Calu3 (cell line): ENCODE measurements at regions not wholly inside any gene's neighbourhood (a gene's known extent, or its start where the extent isn't known, plus 50 kb on each side); places are given as distances from the start of the nearest gene placed in this dataset.

Source experiments
- BruUV-seq: library from RNA; stranded (reverse); fragments of 400-500 nt; replicated peaks from 2 replicates; lab custom pipeline; 2021; lab: Mats Ljungman, UMichigan
- CTCF ChIA-PET: fragments of 300-600 bp; sonication (Branson Sonifier 250); formaldehyde crosslinking; loops from one replicate; lab custom pipeline; 2022; ENCODE audit warnings: antibody characterized with exemption; lab: Charles Lee
- DNase-seq: peaks from one replicate; pipeline ENCODE4 v3.0.0; 2022
- H3K27ac Mint-ChIP-seq: one replicate; pipeline ENCODE4 v1.8.0; 2022; ENCODE audit warnings: mixed read lengths; ENCODE audit not compliant: unreplicated experiment
- H3K27me3 Mint-ChIP-seq: one replicate; pipeline ENCODE4 v1.8.0; 2022; ENCODE audit warnings: mixed read lengths; ENCODE audit not compliant: unreplicated experiment
- H3K36me3 Mint-ChIP-seq: one replicate; pipeline ENCODE4 v1.8.0; 2022; ENCODE audit warnings: mild to moderate bottlenecking, moderate library complexity, mixed read lengths; ENCODE audit not compliant: insufficient read depth, unreplicated experiment
- H3K4me1 Mint-ChIP-seq: one replicate; pipeline ENCODE4 v1.8.0; 2022; ENCODE audit warnings: mild to moderate bottlenecking, low read depth, mixed read lengths; ENCODE audit not compliant: unreplicated experiment
- H3K4me3 Mint-ChIP-seq: one replicate; pipeline ENCODE4 v1.8.0; 2022; ENCODE audit warnings: mild to moderate bottlenecking, low read depth, moderate library complexity, mixed read lengths; ENCODE audit not compliant: unreplicated experiment
- H3K9me3 Mint-ChIP-seq: one replicate; pipeline ENCODE4 v1.8.0; 2022; ENCODE audit warnings: low read depth, mixed read lengths; ENCODE audit not compliant: unreplicated experiment
- CTCF ChIP-seq: fragments of 200-600 bp; IDR thresholded peaks from one replicate; pipeline ENCODE4 v1.8.0; 2022; ENCODE audit warnings: antibody characterized with exemption; ENCODE audit not compliant: unreplicated experiment
- intact Hi-C: fragments of 100-400 bp; cut with micrococcal nuclease; formaldehyde crosslinking; loops from one replicate; pipeline ENCODE4 v1.10.0; 2022; ENCODE audit not compliant: unreplicated experiment

- Mint-ChIP-seq H3K4me1 (no peaks in the 10 kb centered on the region), H3K27ac (no peak overlapping the region), H3K9me3 (peaks cover 3% of the 10 kb centered on the region), H3K4me3 (no peak overlapping the region), H3K36me3 (no peaks in the 10 kb centered on the region), H3K27me3 (no peaks in the 10 kb centered on the region)
- CTCF ChIA-PET: no interaction called here
- no peak for TF ChIP-seq CTCF
- intact Hi-C loops: no loop called here
- no peak for DNase-seq
- BruUV-seq: no TSS peak
These were observed 1300.9 kb upstream of the DIAPH2 start for GRCh38 chrX:95383778-95384177.

GRCh38 chrX:95427389-95427788, 1257.3 kb upstream of the DIAPH2 start:
- no peaks in the 10 kb centered on the region for H3K27me3 Mint-ChIP-seq
- no peak overlapping the region for H3K27ac Mint-ChIP-seq
- CTCF ChIA-PET: no interaction called here
- intact Hi-C loops: no loop called here
- H3K4me3 Mint-ChIP-seq: no peak overlapping the region
- no peaks in the 10 kb centered on the region for H3K4me1 Mint-ChIP-seq
- no peaks in the 10 kb centered on the region for H3K36me3 Mint-ChIP-seq
- TF ChIP-seq CTCF: no peak
- no TSS peak for BruUV-seq
- H3K9me3 Mint-ChIP-seq: peaks cover 12% of the 10 kb centered on the region
- DNase-seq: no peak

- no peaks in the 10 kb centered on the region for H3K36me3 Mint-ChIP-seq
- intact Hi-C loops: no loop called here
- H3K27me3 Mint-ChIP-seq: no peaks in the 10 kb centered on the region
- DNase-seq: no peak
- no peak for TF ChIP-seq CTCF
- CTCF ChIA-PET: no interaction called here
- BruUV-seq: no TSS peak
- H3K27ac Mint-ChIP-seq: no peak overlapping the region
- no peaks in the 10 kb centered on the region for H3K9me3 Mint-ChIP-seq
- no peak overlapping the region for H3K4me3 Mint-ChIP-seq
- no peaks in the 10 kb centered on the region for H3K4me1 Mint-ChIP-seq
These were observed 1249.4 kb upstream of the DIAPH2 start for GRCh38 chrX:95435198-95435597.

- TF ChIP-seq CTCF: no peak
- intact Hi-C loops: no loop called here
- H3K36me3 Mint-ChIP-seq: no peaks in the 10 kb centered on the region
- no peak overlapping the region for H3K27ac Mint-ChIP-seq
- H3K4me3 Mint-ChIP-seq: no peak overlapping the region
- no peaks in the 10 kb centered on the region for H3K4me1 Mint-ChIP-seq
- CTCF ChIA-PET: no interaction called here
- no peak for DNase-seq
- BruUV-seq: no TSS peak
- no peaks in the 10 kb centered on the region for H3K27me3 Mint-ChIP-seq
- H3K9me3 Mint-ChIP-seq: peaks cover 3% of the 10 kb centered on the region
These were observed 1242.8 kb upstream of the DIAPH2 start for GRCh38 chrX:95441836-95442235.

GRCh38 chrX:95484781-95485180, 1199.9 kb upstream of the DIAPH2 start:
- H3K4me3 Mint-ChIP-seq: no peak overlapping the region
- no peak for TF ChIP-seq CTCF
- intact Hi-C loops: no loop called here
- H3K9me3 Mint-ChIP-seq: peaks cover 18% of the 10 kb centered on the region
- H3K27me3 Mint-ChIP-seq: no peaks in the 10 kb centered on the region
- H3K27ac Mint-ChIP-seq: no peak overlapping the region
- no peaks in the 10 kb centered on the region for H3K36me3 Mint-ChIP-seq
- CTCF ChIA-PET: no interaction called here
- no peaks in the 10 kb centered on the region for H3K4me1 Mint-ChIP-seq
- no peak for DNase-seq
- no TSS peak for BruUV-seq
